PC-9 (cell line): ENCODE measurements at regions not wholly inside any gene's neighbourhood (a gene's known extent, or its start where the extent isn't known, plus 50 kb on each side); places are given as distances from the start of the nearest gene placed in this dataset.

Source experiments
- BruUV-seq: library from RNA; stranded (reverse); fragments of 400-500 nt; replicated peaks from 2 replicates; lab custom pipeline; 2021; lab: Mats Ljungman, UMichigan
- CTCF ChIA-PET: fragments of 300-600 bp; sonication (Branson Sonifier 250); formaldehyde crosslinking; loops from one replicate; lab custom pipeline; 2022; ENCODE audit warnings: antibody characterized with exemption; lab: Charles Lee
- POLR2A ChIA-PET: fragments of 300-600 bp; sonication (Branson Sonifier 250); formaldehyde crosslinking; loops from one replicate; lab custom pipeline; 2022; ENCODE audit warnings: antibody characterized with exemption; ENCODE audit not compliant: unreplicated experiment; lab: Charles Lee
- DNase-seq, 2 experiments: peaks; one replicate each; pipeline versions ENCODE4 v3.0.0 to v3.0.0-alpha.2; 2015 to 2022; ENCODE audit warnings: mixed read lengths in 1 of 2
- H2AFZ ChIP-seq: fragments of 200-600 bp; sonication (generic); 2 replicates; pipeline ENCODE4 v1.8.1; 2017; ENCODE audit warnings: antibody characterized with exemption
- H3F3A ChIP-seq: fragments of 200-600 bp; sonication (generic); 2 replicates; pipeline ENCODE4 v1.8.1; 2017; ENCODE audit warnings: antibody characterized with exemption, mild to moderate bottlenecking, low read depth; ENCODE audit not compliant: insufficient read depth
- H3K27ac ChIP-seq: fragments of 200-600 bp; sonication (generic); 2 replicates; pipeline ENCODE4 v1.6.1; 2016; ENCODE audit warnings: mixed run types
- H3K27me3 ChIP-seq: fragments of 200-600 bp; sonication (generic); 2 replicates; pipeline ENCODE4 v1.6.1; 2016; ENCODE audit warnings: low read depth, mixed run types; ENCODE audit not compliant: insufficient read depth
- H3K36me3 ChIP-seq: fragments of 200-600 bp; sonication (generic); 2 replicates; pipeline ENCODE4 v1.6.1; 2016; ENCODE audit warnings: low read depth, mixed run types
- H3K4me1 ChIP-seq: fragments of 200-600 bp; sonication (generic); replicated peaks from 2 replicates; pipeline ENCODE4 v1.6.1; 2016; ENCODE audit warnings: mixed run types; ENCODE audit not compliant: insufficient read depth
- H3K4me2 ChIP-seq: fragments of 200-600 bp; sonication (generic); 2 replicates; pipeline ENCODE4 v1.6.1; 2017; ENCODE audit warnings: mixed run types
- H3K4me3 ChIP-seq: fragments of 200-600 bp; sonication (generic); 2 replicates; pipeline ENCODE4 v1.6.1; 2016; ENCODE audit warnings: mixed run types
- H3K79me2 ChIP-seq: fragments of 200-600 bp; sonication (generic); 2 replicates; pipeline ENCODE4 v1.6.1; 2017; ENCODE audit warnings: low read depth, mixed run types
- H3K9me2 ChIP-seq: fragments of 200-600 bp; sonication (generic); 2 replicates; pipeline ENCODE4 v1.8.1; 2017; ENCODE audit warnings: mild to moderate bottlenecking; ENCODE audit not compliant: insufficient read depth
- H3K9me3 ChIP-seq: fragments of 200-600 bp; sonication (generic); 2 replicates; pipeline ENCODE4 v1.8.1; 2016; ENCODE audit warnings: low read depth; ENCODE audit not compliant: insufficient read depth
- H4K20me1 ChIP-seq: fragments of 200-600 bp; sonication (generic); 2 replicates; pipeline ENCODE4 v1.8.1; 2017; ENCODE audit not compliant: insufficient read depth
- CTCF ChIP-seq: fragments of 200-600 bp; sonication (generic); conservative IDR thresholded peaks from 2 replicates; pipeline ENCODE4 v1.6.1; 2017; ENCODE audit warnings: mixed run types, antibody characterized with exemption, mild to moderate bottlenecking, moderate library complexity
- EZH2 ChIP-seq: fragments of 200-600 bp; sonication (generic); IDR thresholded peaks from 2 replicates; pipeline ENCODE4 v1.8.0; 2017; ENCODE audit warnings: antibody characterized with exemption, low read depth
- intact Hi-C: fragments of 100-400 bp; cut with micrococcal nuclease; formaldehyde crosslinking; loops from one replicate; pipeline ENCODE4 v1.10.0; 2022; ENCODE audit not compliant: unreplicated experiment

- TF ChIP-seq CTCF (no peak), EZH2 (no peak)
- BruUV-seq: no TSS peak
Observed at GRCh38 chrX:25290132-25290531, 274.4 kb upstream of the ARX start.

GRCh38 chrX:25288676-25289075 is 272.9 kb upstream of the ARX start:
- no TSS peak for BruUV-seq
- DNase-seq: no peak
- H3K4me2 ChIP-seq: no peak overlapping the region
- intact Hi-C loops: no loop called here
- no peaks in the 10 kb centered on the region for H3K79me2 ChIP-seq
- H3K4me3 ChIP-seq: no peak overlapping the region
- ChIA-PET POLR2A (no interaction called here), CTCF (no interaction called here)
- no peak overlapping the region for H3K27ac ChIP-seq
- no peaks in the 10 kb centered on the region for H3K36me3 ChIP-seq
- no peaks in the 10 kb centered on the region for H4K20me1 ChIP-seq
- TF ChIP-seq CTCF: no peak
- no peak for TF ChIP-seq EZH2
- no peaks in the 10 kb centered on the region for H3F3A ChIP-seq
- no peaks in the 10 kb centered on the region for H3K9me2 ChIP-seq
- no peaks in the 10 kb centered on the region for H3K4me1 ChIP-seq
- no peaks in the 10 kb centered on the region for H3K27me3 ChIP-seq
- H2AFZ ChIP-seq: no peak overlapping the region
- no peaks in the 10 kb centered on the region for H3K9me3 ChIP-seq

More at GRCh38 chrX:25290132-25290531, 274.4 kb upstream of the ARX start:
- no peaks in the 10 kb centered on the region for H3K36me3 ChIP-seq
- ChIA-PET POLR2A (no interaction called here), CTCF (no interaction called here)
- no peak overlapping the region for H3K4me2 ChIP-seq
- H3K4me3 ChIP-seq: no peak overlapping the region
- H3K27ac ChIP-seq: no peak overlapping the region
- intact Hi-C loops: no loop called here
- DNase-seq: no peak
- no peaks in the 10 kb centered on the region for H4K20me1 ChIP-seq
- no peak overlapping the region for H2AFZ ChIP-seq
- H3F3A ChIP-seq: no peaks in the 10 kb centered on the region
- no peaks in the 10 kb centered on the region for H3K4me1 ChIP-seq
- no peaks in the 10 kb centered on the region for H3K27me3 ChIP-seq
- no peaks in the 10 kb centered on the region for H3K79me2 ChIP-seq
- no peaks in the 10 kb centered on the region for H3K9me3 ChIP-seq
- no peaks in the 10 kb centered on the region for H3K9me2 ChIP-seq

- H3F3A ChIP-seq: no peaks in the 10 kb centered on the region
- ChIA-PET POLR2A (no interaction called here), CTCF (no interaction called here)
- H3K4me2 ChIP-seq: no peak overlapping the region
- no peak overlapping the region for H2AFZ ChIP-seq
- intact Hi-C loops: no loop called here
- no peaks in the 10 kb centered on the region for H3K9me3 ChIP-seq
- DNase-seq: no peak
- no peaks in the 10 kb centered on the region for H3K79me2 ChIP-seq
- no peak overlapping the region for H3K4me3 ChIP-seq
- no peaks in the 10 kb centered on the region for H3K27me3 ChIP-seq
- no peaks in the 10 kb centered on the region for H3K36me3 ChIP-seq
- TF ChIP-seq EZH2 (no peak), CTCF (no peak)
- H4K20me1 ChIP-seq: no peaks in the 10 kb centered on the region
- no TSS peak for BruUV-seq
- no peak overlapping the region for H3K27ac ChIP-seq
- H3K4me1 ChIP-seq: no peaks in the 10 kb centered on the region
- no peaks in the 10 kb centered on the region for H3K9me2 ChIP-seq
Observed at GRCh38 chrX:25287521-25287920, 271.8 kb upstream of the ARX start.
